Neuronal stem cell (in vitro differentiated cells): ENCODE measurements at regions not wholly inside any gene's neighbourhood (a gene's known extent, or its start where the extent isn't known, plus 50 kb on each side); places are given as distances from the start of the nearest gene placed in this dataset.

Experiments used
- DNase-seq: peaks from one replicate; pipeline ENCODE4 v3.0.0-alpha.2; 2013; ENCODE audit warnings: low spot score
- H2AFZ ChIP-seq: one replicate; pipeline ENCODE4 v1.6.1; 2013; ENCODE audit warnings: mild to moderate bottlenecking, low read length, inconsistent platforms
- H2AK5ac ChIP-seq: 2 replicates; pipeline ENCODE4 v1.6.1; 2013; ENCODE audit warnings: low read depth, mild to moderate bottlenecking, inconsistent platforms, low read length, moderate library complexity, mixed read lengths
- H2BK120ac ChIP-seq: 2 replicates; pipeline ENCODE4 v1.6.1; 2013; ENCODE audit warnings: low read depth, mild to moderate bottlenecking, inconsistent platforms, low read length, moderate library complexity, mixed read lengths
- H2BK12ac ChIP-seq: one replicate; pipeline ENCODE4 v1.6.1; 2013; ENCODE audit warnings: low read length, inconsistent platforms
- H2BK15ac ChIP-seq: 2 replicates; pipeline ENCODE4 v1.6.1; 2013; ENCODE audit warnings: mild to moderate bottlenecking, low read length, inconsistent platforms, mixed read lengths
- H2BK5ac ChIP-seq: one replicate; pipeline ENCODE4 v1.6.1; 2013; ENCODE audit warnings: inconsistent platforms, mild to moderate bottlenecking, low read length, moderate library complexity
- H3K14ac ChIP-seq: one replicate; pipeline ENCODE4 v1.6.1; 2013; ENCODE audit warnings: low read length, inconsistent platforms
- H3K18ac ChIP-seq: 2 replicates; pipeline ENCODE4 v1.6.1; 2013; ENCODE audit warnings: low read length, inconsistent platforms
- H3K23ac ChIP-seq: 2 replicates; pipeline ENCODE4 v1.6.1; 2013; ENCODE audit warnings: low read depth, mild to moderate bottlenecking, mixed read lengths, low read length, inconsistent platforms; ENCODE audit not compliant: poor library complexity
- H3K27ac ChIP-seq: replicated peaks from 3 replicates; pipeline ENCODE4 v1.5.1; 2013; ENCODE audit warnings: low read length, inconsistent platforms
- H3K27me3 ChIP-seq, 3 experiments: 2 replicates each; pipeline ENCODE4 v1.6.1; 2013; ENCODE audit warnings: low read length in 3 of 3, mild to moderate bottlenecking in 2 of 3, inconsistent platforms in 1 of 3, low read depth in 1 of 3, mixed read lengths in 1 of 3, moderate library complexity in 1 of 3; ENCODE audit not compliant: control insufficient read depth in 3 of 3, insufficient read depth in 3 of 3
- H3K36me3 ChIP-seq, 2 donors: replicated peaks in 1 of 2; 2 replicates each; pipeline ENCODE4 v1.6.1; 2013; ENCODE audit warnings: low read length in 2 of 2; ENCODE audit not compliant: control insufficient read depth in 2 of 2, insufficient read depth in 2 of 2
- H3K4ac ChIP-seq: 2 replicates; pipeline ENCODE4 v1.6.1; 2013; ENCODE audit warnings: inconsistent platforms, mild to moderate bottlenecking, low read length, moderate library complexity
- H3K4me1 ChIP-seq, 2 donors: 1 replicate in 1 of 2; 2 replicates in 1 of 2; pipeline ENCODE4 v1.6.1; 2013; ENCODE audit warnings: low read length in 2 of 2, low read depth in 1 of 2; ENCODE audit not compliant: control insufficient read depth in 2 of 2, insufficient read depth in 1 of 2
- H3K4me2 ChIP-seq: one replicate; pipeline ENCODE4 v1.6.1; 2013; ENCODE audit warnings: mild to moderate bottlenecking, low read length, inconsistent platforms; ENCODE audit not compliant: insufficient read depth, poor library complexity, severe bottlenecking
- H3K4me3 ChIP-seq, 2 donors: 2 replicates each; pipeline ENCODE4 v1.5.1; 2013; ENCODE audit warnings: low read length in 2 of 2, mild to moderate bottlenecking in 2 of 2, inconsistent platforms in 1 of 2, moderate library complexity in 1 of 2
- H3K79me1 ChIP-seq: one replicate; pipeline ENCODE4 v1.6.1; 2013; ENCODE audit warnings: low read depth, mild to moderate bottlenecking, inconsistent platforms, low read length, moderate library complexity
- H3K9ac ChIP-seq: one replicate; pipeline ENCODE4 v1.6.1; 2013; ENCODE audit warnings: mild to moderate bottlenecking, low read depth, low read length, inconsistent platforms; ENCODE audit not compliant: poor library complexity
- H3K9me3 ChIP-seq, 2 donors: replicated peaks in 1 of 2; 2 replicates each; pipeline versions ENCODE3 to v1.6.1; 2013; ENCODE audit warnings: low read length in 2 of 2, mild to moderate bottlenecking in 2 of 2, inconsistent platforms in 1 of 2, low read depth in 1 of 2, mixed read lengths in 1 of 2, moderate library complexity in 1 of 2; ENCODE audit not compliant: control insufficient read depth in 2 of 2, insufficient read depth in 1 of 2
- H4K8ac ChIP-seq: one replicate; pipeline ENCODE4 v1.6.1; 2013; ENCODE audit warnings: low read depth, mild to moderate bottlenecking, inconsistent platforms, low read length, moderate library complexity
- H4K91ac ChIP-seq: one replicate; pipeline ENCODE4 v1.6.1; 2013; ENCODE audit warnings: low read length, low read depth, mild to moderate bottlenecking, inconsistent platforms; ENCODE audit not compliant: poor library complexity
- WGBS, 2 donors: extraction: QIAGEN DNeasy Blood & Tissue Kit; methylation state at CpG; one replicate each; pipeline ENCODE4 v1.1.7; 2013; ENCODE audit warnings: missing lambda C conversion rate in 2 of 2, mixed read lengths in 1 of 2; ENCODE audit not compliant: insufficient read length in 2 of 2, insufficient replicate concordance in 1 of 2; ENCODE audit errors: extremely low coverage in 2 of 2; 5-methylcytosine and 5-hydroxymethylcytosine counted together

DNA sequence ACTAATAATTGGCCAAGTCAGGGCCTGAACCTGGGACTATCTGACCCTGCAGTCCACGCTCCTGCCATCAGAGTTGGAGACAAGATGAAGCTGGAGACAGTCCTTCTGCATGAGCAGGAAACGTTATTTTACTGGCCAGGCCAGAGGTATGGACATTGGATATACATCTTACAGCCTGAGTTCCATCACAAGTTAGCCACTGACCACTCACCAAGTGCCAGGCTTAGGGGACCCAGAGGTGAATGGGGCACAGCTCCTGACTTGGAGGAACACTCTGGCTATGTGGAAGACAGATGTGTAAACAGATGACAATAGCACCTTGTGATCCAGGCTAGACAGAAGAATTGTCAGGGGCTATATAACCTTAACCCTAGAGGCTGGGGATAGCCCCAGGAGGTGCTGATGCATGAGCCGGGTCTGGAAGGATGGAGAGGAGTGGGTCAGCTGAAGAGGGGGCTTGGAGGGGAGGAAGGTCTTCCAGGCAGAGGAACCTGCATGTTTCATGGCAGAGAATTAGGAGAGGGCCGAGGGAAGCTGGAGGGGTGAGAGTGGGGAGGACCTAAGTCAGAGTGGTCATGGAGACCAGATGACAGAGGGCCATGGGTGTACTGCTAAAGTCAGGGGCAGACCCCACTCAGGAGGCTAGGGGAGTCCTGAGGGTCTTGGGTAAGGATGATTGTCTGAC is 52.5 kb upstream of the DMRTB1 start:
- Histone ChIP-seq H3K4ac (no peak overlapping the region), H2BK120ac (no peak overlapping the region), H3K4me3 (no peak overlapping the region), H4K8ac (no peak overlapping the region), H3K18ac (no peak overlapping the region), H2BK12ac (no peak overlapping the region), H2BK15ac (no peak overlapping the region), H3K4me2 (no peak overlapping the region), H2AFZ (no peak overlapping the region), H3K14ac (no peak overlapping the region), H3K23ac (no peak overlapping the region), H2BK5ac (no peak overlapping the region), H3K27ac (no peak overlapping the region), H4K91ac (no peak overlapping the region), H3K79me1 (no peaks in the 10 kb centered on the region), H3K4me1 (peaks cover 0 to 3% of the 10 kb centered on the region in 2 donors), H3K9ac (no peak overlapping the region), H3K36me3 (no peaks in the 10 kb centered on the region), H3K27me3 (peaks cover 0 to 59% (median 0%) of the 10 kb centered on the region in 3 experiments), H2AK5ac (no peak overlapping the region), H3K9me3 (no peaks in the 10 kb centered on the region)
- WGBS, 2 donors, result no CpG with 5 or more reads among the region's 4 CpGs
- no peak for DNase-seq

DNA sequence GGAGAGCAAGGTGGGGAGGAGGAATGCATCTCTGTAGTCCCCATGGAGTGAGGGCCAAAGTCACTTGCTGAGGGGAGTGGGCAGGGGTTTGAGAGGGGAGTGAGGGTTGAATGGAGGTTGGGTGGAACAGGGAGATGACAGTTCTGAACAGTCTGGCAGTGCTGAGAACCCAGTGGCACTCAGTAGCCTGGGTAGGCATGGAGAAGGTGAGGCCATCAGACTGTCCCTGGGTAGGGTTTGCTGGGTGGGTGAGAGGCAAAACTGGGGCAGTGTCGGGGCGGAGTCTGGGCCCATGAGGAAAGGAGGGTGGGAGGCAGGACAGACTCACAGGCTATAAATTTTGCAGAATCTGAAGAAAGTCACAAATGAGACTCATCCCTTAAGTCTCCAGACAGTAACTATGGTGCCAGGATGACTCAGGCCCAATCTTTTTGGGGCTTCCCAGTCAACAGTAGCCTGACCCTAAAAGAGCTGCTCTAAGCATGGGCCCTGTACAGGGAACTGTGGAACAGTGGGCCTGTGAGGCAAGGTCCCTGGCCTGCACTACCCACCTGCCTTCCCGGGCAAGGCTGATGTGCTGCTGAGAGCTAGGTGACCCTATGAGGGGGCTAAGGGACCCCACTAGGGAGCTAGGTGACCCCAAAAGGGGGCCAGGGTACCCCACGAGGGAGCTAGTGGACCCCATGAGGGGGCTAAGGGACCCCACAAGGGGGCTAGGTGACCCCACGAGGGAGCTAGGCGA is 51.0 kb upstream of the DMRTB1 start:
- Histone ChIP-seq H3K27me3 (peaks cover 0 to 74% (median 0%) of the 10 kb centered on the region in 3 experiments), H2BK15ac (peak overlapping the region; percentile 52), H3K4me2 (no peak overlapping the region), H3K14ac (no peak overlapping the region), H3K79me1 (no peaks in the 10 kb centered on the region), H3K27ac (no peak overlapping the region), H3K36me3 (no peaks in the 10 kb centered on the region), H3K4me1 (peaks cover 0 to 3% of the 10 kb centered on the region in 2 donors), H3K9me3 (no peaks in the 10 kb centered on the region), H2AFZ (no peak overlapping the region), H4K8ac (no peak overlapping the region), H2BK120ac (no peak overlapping the region), H3K4me3 (no peak overlapping the region), H2BK5ac (no peak overlapping the region), H3K18ac (peak overlapping the region; percentile 64), H4K91ac (no peak overlapping the region), H2BK12ac (no peak overlapping the region), H2AK5ac (peak overlapping the region; percentile 32), H3K23ac (peak overlapping the region; percentile 18), H3K4ac (no peak overlapping the region), H3K9ac (no peak overlapping the region)
- no peak for DNase-seq
- WGBS, 2 donors, result no CpG with 5 or more reads among the region's 6 CpGs

DNA sequence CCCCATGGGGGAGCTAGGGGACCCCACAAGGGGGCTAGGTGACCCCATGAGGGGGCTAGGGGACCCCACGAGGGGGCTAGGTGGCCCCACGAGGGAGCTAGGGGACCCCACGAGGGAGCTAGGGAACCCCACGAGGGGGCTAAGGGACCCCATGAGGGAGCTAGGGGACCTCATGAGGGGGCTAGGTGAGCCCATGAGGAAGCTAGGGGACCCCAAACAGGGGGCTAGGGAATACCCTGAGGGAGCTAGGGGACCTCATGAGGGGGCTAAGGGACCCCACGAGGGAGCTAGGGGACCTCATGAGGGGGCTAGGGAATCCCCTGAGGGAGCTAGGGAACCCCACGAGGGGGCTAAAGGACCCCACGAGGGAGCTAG is 50.5 kb upstream of the DMRTB1 start:
- Histone ChIP-seq H3K4ac (no peak overlapping the region), H3K18ac (no peak overlapping the region), H4K8ac (no peak overlapping the region), H2BK12ac (no peak overlapping the region), H3K9me3 (no peaks in the 10 kb centered on the region), H3K14ac (no peak overlapping the region), H2BK120ac (no peak overlapping the region), H3K36me3 (no peaks in the 10 kb centered on the region), H3K27ac (no peak overlapping the region), H2AFZ (no peak overlapping the region), H2BK5ac (no peak overlapping the region), H3K4me1 (peaks cover 0 to 3% of the 10 kb centered on the region in 2 donors), H3K23ac (no peak overlapping the region), H3K79me1 (no peaks in the 10 kb centered on the region), H3K27me3 (peaks cover 0 to 77% (median 0%) of the 10 kb centered on the region in 3 experiments), H4K91ac (no peak overlapping the region), H3K4me2 (no peak overlapping the region), H2BK15ac (no peak overlapping the region), H3K4me3 (no peak overlapping the region), H2AK5ac (peak overlapping the region; percentile 32), H3K9ac (no peak overlapping the region)
- WGBS, 2 donors, result no CpG with 5 or more reads among the region's 7 CpGs
- DNase-seq, result no peak

DNA sequence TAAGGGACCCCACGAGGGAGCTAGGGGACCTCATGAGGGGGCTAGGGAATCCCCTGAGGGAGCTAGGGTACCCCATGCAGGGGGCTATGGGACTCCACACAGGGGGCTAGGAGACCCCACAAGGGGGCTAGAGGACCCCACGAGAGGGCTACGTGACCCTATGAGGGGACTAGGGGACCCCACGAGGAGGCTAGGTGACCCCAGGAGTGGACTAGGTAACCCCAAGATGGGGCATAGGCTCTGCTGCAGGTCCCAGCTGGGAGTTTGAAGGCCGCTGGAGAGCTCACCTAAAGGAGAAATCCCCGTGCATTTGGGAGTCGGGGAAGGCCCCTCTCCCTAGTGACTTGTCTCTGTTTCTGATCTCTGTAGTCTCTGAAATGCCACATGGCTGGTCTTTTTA is 50.0 kb upstream of the DMRTB1 start:
- no peak overlapping the region for H2BK12ac ChIP-seq
- H4K8ac ChIP-seq, result no peak overlapping the region
- H3K18ac ChIP-seq, result peak overlapping the region; percentile 34
- H3K23ac ChIP-seq, result no peak overlapping the region
- no peak overlapping the region for H3K4me3 ChIP-seq
- no peak overlapping the region for H2BK15ac ChIP-seq
- H3K79me1 ChIP-seq, result no peaks in the 10 kb centered on the region
- H3K4me1 ChIP-seq, result peaks cover 0 to 3% of the 10 kb centered on the region in 2 donors
- no peak overlapping the region for H3K4ac ChIP-seq
- no peak overlapping the region for H2AFZ ChIP-seq
- H2AK5ac ChIP-seq, result no peak overlapping the region
- H4K91ac ChIP-seq, result no peak overlapping the region
- H3K9ac ChIP-seq, result no peak overlapping the region
- H3K36me3 ChIP-seq, result no peaks in the 10 kb centered on the region
- no peak overlapping the region for H3K4me2 ChIP-seq
- no peak for DNase-seq
- H3K9me3 ChIP-seq, result no peaks in the 10 kb centered on the region
- H3K27me3 ChIP-seq, result peaks cover 0 to 72% (median 0%) of the 10 kb centered on the region in 3 experiments
- H2BK5ac ChIP-seq, result no peak overlapping the region
- no CpG with 5 or more reads among the region's 7 CpGs for WGBS, 2 donors
- no peak overlapping the region for H3K27ac ChIP-seq
- H3K14ac ChIP-seq, result no peak overlapping the region
- H2BK120ac ChIP-seq, result no peak overlapping the region
